Mesendoderm (in vitro differentiated cells): ENCODE measurements at regions not wholly inside any gene's neighbourhood (a gene's known extent, or its start where the extent isn't known, plus 50 kb on each side); places are given as distances from the start of the nearest gene placed in this dataset.
A peak's percentile ranks its signal among the peaks of the same experiment; 100 is the strongest.
"Not testable (repeated sequence)": the region's sequence is repeated elsewhere in the genome, so short reads cannot be mapped to it uniquely, and the experiment has no call there.

Experiments
- DNase-seq: peaks from one replicate; pipeline ENCODE4 v3.0.0; 2013
- H2AK5ac ChIP-seq: 2 replicates; pipeline ENCODE4 v1.6.1; 2013; ENCODE audit warnings: low read length, inconsistent platforms
- H2BK120ac ChIP-seq: 2 replicates; pipeline ENCODE4 v1.6.1; 2013; ENCODE audit warnings: low read depth, mild to moderate bottlenecking, low read length, moderate library complexity, mixed read lengths
- H2BK15ac ChIP-seq: replicated peaks from 2 replicates; pipeline ENCODE4 v1.6.1; 2013; ENCODE audit warnings: low read depth, mild to moderate bottlenecking, moderate library complexity
- H2BK5ac ChIP-seq: 2 replicates; pipeline ENCODE4 v1.6.1; 2013; ENCODE audit warnings: low read length, inconsistent platforms
- H3K18ac ChIP-seq: 2 replicates; pipeline ENCODE4 v1.6.1; 2013; ENCODE audit warnings: mild to moderate bottlenecking, low read length, mixed read lengths
- H3K23ac ChIP-seq: one replicate; pipeline ENCODE4 v1.6.1; 2013; ENCODE audit warnings: low read length
- H3K27ac ChIP-seq: 2 replicates; pipeline ENCODE4 v1.5.1; 2013; ENCODE audit warnings: low read depth, mild to moderate bottlenecking, inconsistent platforms, low read length, moderate library complexity
- H3K27me3 ChIP-seq: 2 replicates; pipeline ENCODE4 v1.6.1; 2013; ENCODE audit warnings: low read length, control low read depth, mild to moderate bottlenecking, inconsistent platforms; ENCODE audit not compliant: insufficient read depth, poor library complexity
- H3K36me3 ChIP-seq: 2 replicates; pipeline ENCODE4 v1.6.1; 2013; ENCODE audit warnings: low read length, inconsistent platforms; ENCODE audit not compliant: control insufficient read depth, insufficient read depth
- H3K4ac ChIP-seq: one replicate; pipeline ENCODE4 v1.6.1; 2013; ENCODE audit warnings: low read depth, mild to moderate bottlenecking, low read length, moderate library complexity
- H3K4me1 ChIP-seq: 2 replicates; pipeline ENCODE4 v1.6.1; 2013; ENCODE audit warnings: low read depth, low read length, inconsistent platforms; ENCODE audit not compliant: control insufficient read depth
- H3K4me2 ChIP-seq: 2 replicates; pipeline ENCODE4 v1.6.1; 2013; ENCODE audit warnings: low read length
- H3K4me3 ChIP-seq: 2 replicates; pipeline ENCODE4 v1.5.1; 2013; ENCODE audit warnings: mild to moderate bottlenecking, low read length
- H3K56ac ChIP-seq: one replicate; pipeline ENCODE4 v1.6.1; 2013; ENCODE audit warnings: low read length
- H3K79me1 ChIP-seq: 2 replicates; pipeline ENCODE4 v1.6.1; 2013; ENCODE audit warnings: low read length, inconsistent platforms
- H3K79me2 ChIP-seq: 2 replicates; pipeline ENCODE4 v1.6.1; 2013; ENCODE audit warnings: mild to moderate bottlenecking, low read length; ENCODE audit not compliant: control insufficient read depth, insufficient read depth
- H3K9ac ChIP-seq: 2 replicates; pipeline ENCODE4 v1.6.1; 2013; ENCODE audit warnings: low read length, inconsistent platforms
- H4K5ac ChIP-seq: one replicate; pipeline ENCODE4 v1.6.1; 2013; ENCODE audit warnings: low read length
- H4K8ac ChIP-seq: one replicate; pipeline ENCODE4 v1.6.1; 2013; ENCODE audit warnings: low read depth, mild to moderate bottlenecking, control low read depth, low read length, moderate library complexity
- WGBS: extraction: QIAGEN DNeasy Blood & Tissue Kit; methylation state at CpG from one replicate; pipeline ENCODE4 v1.1.7; 2013; ENCODE audit warnings: low lambda C conversion rate, missing lambda C conversion rate; ENCODE audit not compliant: insufficient coverage; ENCODE audit errors: extremely low coverage; 5-methylcytosine and 5-hydroxymethylcytosine counted together

DNA sequence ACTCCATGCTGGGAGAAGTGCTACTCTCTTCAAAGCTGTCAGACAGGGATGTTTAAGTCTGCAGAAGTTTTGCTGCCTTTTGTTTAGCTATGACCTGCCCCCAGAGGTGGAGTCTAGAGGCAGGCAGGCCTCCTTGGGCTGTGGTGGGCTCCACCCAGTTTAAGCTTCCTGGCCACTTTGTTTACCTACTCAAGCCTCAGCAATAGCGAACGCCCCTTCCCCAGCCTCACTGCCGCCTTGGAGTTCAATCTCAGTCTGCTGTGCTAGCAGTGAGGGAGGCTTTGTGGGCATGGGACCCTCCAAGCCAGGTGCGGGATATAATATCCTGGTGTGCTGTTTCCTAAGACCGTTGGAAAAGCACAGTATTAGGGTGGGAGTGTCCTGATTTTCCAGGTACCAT lies 715.9 kb downstream of the IPMK start:
- not testable (repeated sequence) for H4K5ac ChIP-seq, H3K36me3 ChIP-seq, H3K79me1 ChIP-seq, H3K79me2 ChIP-seq, H3K18ac ChIP-seq, H2BK15ac ChIP-seq, H3K4ac ChIP-seq, DNase-seq, H2BK120ac ChIP-seq, H4K8ac ChIP-seq, H3K27ac ChIP-seq, H2BK5ac ChIP-seq, H3K27me3 ChIP-seq, H3K4me2 ChIP-seq, H3K4me1 ChIP-seq, H3K4me3 ChIP-seq, H3K56ac ChIP-seq, H2AK5ac ChIP-seq, H3K23ac ChIP-seq, H3K9ac ChIP-seq
- WGBS, result no CpG with 5 or more reads among the region's 5 CpGs

DNA sequence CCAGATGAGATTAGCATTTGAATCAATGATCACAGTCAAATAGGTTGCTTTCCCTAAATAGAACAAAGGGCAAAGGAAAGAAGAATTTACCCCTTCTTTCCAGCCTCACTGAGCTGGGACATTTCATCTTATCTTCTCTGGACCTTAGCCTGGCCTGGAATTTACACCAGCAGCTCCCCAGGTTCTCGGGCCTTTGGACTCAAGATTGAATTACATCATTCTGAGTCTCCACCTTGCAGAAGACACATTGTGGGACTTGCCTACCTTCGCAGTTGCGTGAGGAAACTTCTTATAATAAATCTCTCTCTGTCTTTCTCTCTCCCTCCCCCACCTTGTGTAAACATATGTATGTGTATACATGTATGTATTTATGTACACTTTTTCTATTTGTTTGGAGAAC lies 732.4 kb downstream of the IPMK start:
- Histone ChIP-seq H4K8ac (no peak overlapping the region), H3K4me2 (no peak overlapping the region), H3K27me3 (no peaks in the 10 kb centered on the region), H2BK5ac (no peak overlapping the region), H3K56ac (no peak overlapping the region), H3K79me1 (no peaks in the 10 kb centered on the region), H3K4me1 (no peaks in the 10 kb centered on the region), H3K4me3 (no peak overlapping the region), H3K79me2 (no peaks in the 10 kb centered on the region), H2BK15ac (no peak overlapping the region), H4K5ac (no peak overlapping the region), H2AK5ac (no peak overlapping the region), H3K4ac (no peak overlapping the region), H3K23ac (no peak overlapping the region), H3K18ac (no peak overlapping the region), H2BK120ac (no peak overlapping the region), H3K27ac (no peak overlapping the region), H3K9ac (no peak overlapping the region), H3K36me3 (no peaks in the 10 kb centered on the region)
- DNase-seq, result peak; percentile 7
- WGBS, result no CpG with 5 or more reads among the region's 3 CpGs

DNA sequence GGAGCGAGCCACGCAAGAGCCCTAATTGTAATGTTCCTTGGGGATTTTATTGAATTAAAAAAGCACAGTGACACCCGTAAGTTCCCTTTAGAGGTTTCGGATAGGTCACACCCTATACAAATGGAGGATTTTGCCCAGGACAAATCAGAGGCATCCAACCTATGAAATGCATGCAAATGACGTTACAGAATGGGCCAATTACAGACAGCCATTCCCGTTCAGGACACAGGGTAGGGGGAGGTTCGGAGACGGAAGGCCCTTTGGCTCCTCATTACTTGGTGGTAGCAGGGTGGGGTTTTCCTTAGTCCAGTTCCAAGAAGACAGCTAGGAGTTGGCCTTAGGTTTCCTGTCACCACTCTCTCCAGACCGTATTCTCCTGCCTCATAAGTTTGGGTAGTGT lies 754.1 kb downstream of the IPMK start:
- H3K4me3 ChIP-seq, result no peak overlapping the region
- H3K4me2 ChIP-seq, result no peak overlapping the region
- no peak overlapping the region for H2BK5ac ChIP-seq
- no peaks in the 10 kb centered on the region for H3K4me1 ChIP-seq
- no peaks in the 10 kb centered on the region for H3K36me3 ChIP-seq
- no peak for DNase-seq
- no peak overlapping the region for H3K9ac ChIP-seq
- no peak overlapping the region for H3K56ac ChIP-seq
- H3K79me2 ChIP-seq, result no peaks in the 10 kb centered on the region
- no peak overlapping the region for H2AK5ac ChIP-seq
- no peak overlapping the region for H3K23ac ChIP-seq
- H2BK120ac ChIP-seq, result no peak overlapping the region
- no peak overlapping the region for H3K4ac ChIP-seq
- no peak overlapping the region for H4K5ac ChIP-seq
- no peak overlapping the region for H2BK15ac ChIP-seq
- no peaks in the 10 kb centered on the region for H3K79me1 ChIP-seq
- H3K27ac ChIP-seq, result no peak overlapping the region
- WGBS, result no CpG with 5 or more reads among the region's 9 CpGs
- no peak overlapping the region for H4K8ac ChIP-seq
- no peak overlapping the region for H3K18ac ChIP-seq
- H3K27me3 ChIP-seq, result no peaks in the 10 kb centered on the region

DNA sequence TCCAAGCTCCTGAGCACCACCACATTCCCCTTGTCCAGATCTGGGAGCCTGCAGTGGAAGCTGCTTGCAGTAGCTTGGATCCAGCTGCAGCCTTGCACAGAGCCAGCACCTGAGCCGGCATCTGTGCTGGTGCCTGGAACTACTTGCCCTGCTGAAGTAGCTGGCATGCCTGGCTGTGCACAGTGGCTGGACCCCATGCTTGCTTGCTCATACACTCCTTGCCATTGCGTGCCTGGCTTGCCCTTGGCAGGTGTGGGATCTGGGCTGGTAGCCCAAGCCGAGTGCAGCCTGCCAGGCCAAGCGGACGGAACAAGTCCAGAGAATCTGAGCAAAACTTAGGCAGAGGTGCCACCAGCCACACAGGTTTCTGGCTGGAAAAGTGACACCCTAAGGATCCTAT lies 759.9 kb downstream of the IPMK start:
- no peak overlapping the region for H3K4ac ChIP-seq
- WGBS, result no CpG with 5 or more reads among the region's 5 CpGs
- H3K27me3 ChIP-seq, result no peaks in the 10 kb centered on the region

GRCh38 chr10:57506414-57507094 lies 761.1 kb downstream of the IPMK start:
- Histone ChIP-seq H3K4ac (no peak overlapping the region), H2AK5ac (no peak overlapping the region), H2BK5ac (no peak overlapping the region), H3K36me3 (no peaks in the 10 kb centered on the region), H3K23ac (no peak overlapping the region), H4K5ac (no peak overlapping the region), H2BK15ac (no peak overlapping the region), H3K18ac (no peak overlapping the region), H3K4me2 (no peak overlapping the region), H3K79me1 (no peaks in the 10 kb centered on the region), H3K4me3 (no peak overlapping the region), H4K8ac (no peak overlapping the region), H3K27ac (no peak overlapping the region), H3K4me1 (no peaks in the 10 kb centered on the region), H3K9ac (no peak overlapping the region), H2BK120ac (no peak overlapping the region), H3K56ac (no peak overlapping the region), H3K79me2 (no peaks in the 10 kb centered on the region), H3K27me3 (no peaks in the 10 kb centered on the region)
- DNase-seq, result no peak
- WGBS, result no CpG with 5 or more reads among the region's 10 CpGs

More for the DNA sequence above, 759.9 kb downstream of the IPMK start:
- no peak overlapping the region for H3K23ac ChIP-seq
- H2BK15ac ChIP-seq, result no peak overlapping the region
- H3K18ac ChIP-seq, result no peak overlapping the region
- DNase-seq, result no peak
- H3K4me1 ChIP-seq, result no peaks in the 10 kb centered on the region
- H2BK5ac ChIP-seq, result no peak overlapping the region
- no peak overlapping the region for H3K9ac ChIP-seq
- H3K79me1 ChIP-seq, result no peaks in the 10 kb centered on the region
- no peak overlapping the region for H3K56ac ChIP-seq
- no peak overlapping the region for H4K5ac ChIP-seq
- H3K36me3 ChIP-seq, result no peaks in the 10 kb centered on the region
- no peak overlapping the region for H2BK120ac ChIP-seq
- H2AK5ac ChIP-seq, result no peak overlapping the region
- H3K79me2 ChIP-seq, result no peaks in the 10 kb centered on the region
- no peak overlapping the region for H3K4me2 ChIP-seq
- no peak overlapping the region for H4K8ac ChIP-seq
- H3K4me3 ChIP-seq, result no peak overlapping the region
- no peak overlapping the region for H3K27ac ChIP-seq

DNA sequence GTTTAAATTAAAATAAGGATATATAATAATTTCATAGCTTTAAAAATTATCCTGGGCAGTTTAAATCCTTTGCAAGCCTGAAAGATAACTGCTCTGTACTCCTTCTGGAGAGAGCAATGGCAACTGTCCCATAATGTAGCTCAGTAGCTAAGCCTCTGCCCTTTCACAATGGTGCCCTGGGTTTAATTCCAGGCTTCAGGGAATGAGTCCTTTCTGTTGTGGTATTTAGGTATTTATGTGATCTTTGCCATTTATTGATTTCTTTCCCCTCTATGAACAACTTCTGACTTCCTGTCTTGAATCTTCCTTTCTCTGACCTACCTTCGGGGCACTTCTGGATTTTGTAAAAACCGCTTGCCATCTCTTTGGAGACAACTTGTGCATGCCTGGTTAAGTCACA lies 773.2 kb downstream of the IPMK start:
- H3K56ac ChIP-seq, result no peak overlapping the region
- H2BK120ac ChIP-seq, result no peak overlapping the region
- no CpG with 5 or more reads among the region's 2 CpGs for WGBS
- H3K4me1 ChIP-seq, result no peaks in the 10 kb centered on the region
- H3K79me1 ChIP-seq, result no peaks in the 10 kb centered on the region
- no peak overlapping the region for H4K5ac ChIP-seq
- no peak overlapping the region for H3K4ac ChIP-seq
- no peak overlapping the region for H3K23ac ChIP-seq
- no peak overlapping the region for H3K4me3 ChIP-seq
- H2AK5ac ChIP-seq, result no peak overlapping the region
- H2BK15ac ChIP-seq, result no peak overlapping the region
- no peaks in the 10 kb centered on the region for H3K27me3 ChIP-seq
- no peaks in the 10 kb centered on the region for H3K79me2 ChIP-seq
- H3K4me2 ChIP-seq, result no peak overlapping the region
- H3K18ac ChIP-seq, result no peak overlapping the region
- H3K36me3 ChIP-seq, result no peaks in the 10 kb centered on the region
- H4K8ac ChIP-seq, result no peak overlapping the region
- DNase-seq, result no peak
- no peak overlapping the region for H3K27ac ChIP-seq
- no peak overlapping the region for H2BK5ac ChIP-seq
- H3K9ac ChIP-seq, result no peak overlapping the region
